ENCODE measurements at regions not wholly inside any gene's neighbourhood (a gene's known extent, or its start where the extent isn't known, plus 50 kb on each side); places are given as distances from the start of the nearest gene placed in this dataset.

DNA sequence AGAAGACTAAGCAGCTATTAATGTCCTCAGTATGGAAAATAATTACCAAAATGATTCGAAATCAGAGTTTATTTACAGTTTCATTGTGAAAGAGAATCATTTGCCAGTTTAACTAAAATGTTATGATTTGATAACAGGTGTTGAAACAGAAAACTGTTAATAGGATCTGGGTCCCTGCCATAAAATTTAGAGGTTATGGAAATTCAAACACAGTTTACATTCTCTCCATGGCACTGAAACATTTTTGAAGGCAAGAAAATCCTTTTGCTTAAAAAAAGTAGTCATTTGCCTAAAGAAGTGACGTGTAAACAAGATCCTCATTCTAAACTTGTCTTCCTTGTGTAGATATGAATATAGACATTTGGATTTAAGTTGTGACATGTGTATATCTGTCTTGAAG is 743.8 kb downstream of the SLC4A3 start:
- TF ChIP-seq CBX5 (IDR thresholded peaks at IDR 0.05; ENCODE audit: borderline replicate concordance, low read depth) (no peak), SREBF1 (IDR thresholded peaks at IDR 0.05; ENCODE audit: borderline replicate concordance, low read depth, low read length) (no peak), CTCF (IDR thresholded peaks at IDR 0.05 in 2 of 3, conservative IDR thresholded peaks at IDR 0.05 in 1 of 3; ENCODE audit: insufficient read depth in 2 of 3, low read depth in 1 of 3, low read length in 3 of 3) (no peak), TCF7L2 (IDR thresholded peaks at IDR 0.05; ENCODE audit: low read depth, low read length) (no peak), U2AF1 (optimal IDR thresholded peaks at IDR 0.05; ENCODE audit: low read depth, low read length) (no peak), MYBL2 (IDR thresholded peaks at IDR 0.05; ENCODE audit: low read depth) (no peak), MYBL2 (CRISPR knock-in tag; IDR thresholded peaks at IDR 0.05; ENCODE audit: borderline replicate concordance) (no peak), FOS (IDR thresholded peaks at IDR 0.05; ENCODE audit: extremely low read depth, insufficient read length) (no peak), ZNF121 (CRISPR knock-in tag; conservative IDR thresholded peaks at IDR 0.05) (no peak), JUN (IDR thresholded peaks at IDR 0.05; ENCODE audit: borderline replicate concordance, low read depth, low read length) (no peak), JUN (CRISPR knock-in tag; IDR thresholded peaks at IDR 0.05; ENCODE audit: borderline replicate concordance) (no peak)
- TF ChIP-seq, protein P1, sequence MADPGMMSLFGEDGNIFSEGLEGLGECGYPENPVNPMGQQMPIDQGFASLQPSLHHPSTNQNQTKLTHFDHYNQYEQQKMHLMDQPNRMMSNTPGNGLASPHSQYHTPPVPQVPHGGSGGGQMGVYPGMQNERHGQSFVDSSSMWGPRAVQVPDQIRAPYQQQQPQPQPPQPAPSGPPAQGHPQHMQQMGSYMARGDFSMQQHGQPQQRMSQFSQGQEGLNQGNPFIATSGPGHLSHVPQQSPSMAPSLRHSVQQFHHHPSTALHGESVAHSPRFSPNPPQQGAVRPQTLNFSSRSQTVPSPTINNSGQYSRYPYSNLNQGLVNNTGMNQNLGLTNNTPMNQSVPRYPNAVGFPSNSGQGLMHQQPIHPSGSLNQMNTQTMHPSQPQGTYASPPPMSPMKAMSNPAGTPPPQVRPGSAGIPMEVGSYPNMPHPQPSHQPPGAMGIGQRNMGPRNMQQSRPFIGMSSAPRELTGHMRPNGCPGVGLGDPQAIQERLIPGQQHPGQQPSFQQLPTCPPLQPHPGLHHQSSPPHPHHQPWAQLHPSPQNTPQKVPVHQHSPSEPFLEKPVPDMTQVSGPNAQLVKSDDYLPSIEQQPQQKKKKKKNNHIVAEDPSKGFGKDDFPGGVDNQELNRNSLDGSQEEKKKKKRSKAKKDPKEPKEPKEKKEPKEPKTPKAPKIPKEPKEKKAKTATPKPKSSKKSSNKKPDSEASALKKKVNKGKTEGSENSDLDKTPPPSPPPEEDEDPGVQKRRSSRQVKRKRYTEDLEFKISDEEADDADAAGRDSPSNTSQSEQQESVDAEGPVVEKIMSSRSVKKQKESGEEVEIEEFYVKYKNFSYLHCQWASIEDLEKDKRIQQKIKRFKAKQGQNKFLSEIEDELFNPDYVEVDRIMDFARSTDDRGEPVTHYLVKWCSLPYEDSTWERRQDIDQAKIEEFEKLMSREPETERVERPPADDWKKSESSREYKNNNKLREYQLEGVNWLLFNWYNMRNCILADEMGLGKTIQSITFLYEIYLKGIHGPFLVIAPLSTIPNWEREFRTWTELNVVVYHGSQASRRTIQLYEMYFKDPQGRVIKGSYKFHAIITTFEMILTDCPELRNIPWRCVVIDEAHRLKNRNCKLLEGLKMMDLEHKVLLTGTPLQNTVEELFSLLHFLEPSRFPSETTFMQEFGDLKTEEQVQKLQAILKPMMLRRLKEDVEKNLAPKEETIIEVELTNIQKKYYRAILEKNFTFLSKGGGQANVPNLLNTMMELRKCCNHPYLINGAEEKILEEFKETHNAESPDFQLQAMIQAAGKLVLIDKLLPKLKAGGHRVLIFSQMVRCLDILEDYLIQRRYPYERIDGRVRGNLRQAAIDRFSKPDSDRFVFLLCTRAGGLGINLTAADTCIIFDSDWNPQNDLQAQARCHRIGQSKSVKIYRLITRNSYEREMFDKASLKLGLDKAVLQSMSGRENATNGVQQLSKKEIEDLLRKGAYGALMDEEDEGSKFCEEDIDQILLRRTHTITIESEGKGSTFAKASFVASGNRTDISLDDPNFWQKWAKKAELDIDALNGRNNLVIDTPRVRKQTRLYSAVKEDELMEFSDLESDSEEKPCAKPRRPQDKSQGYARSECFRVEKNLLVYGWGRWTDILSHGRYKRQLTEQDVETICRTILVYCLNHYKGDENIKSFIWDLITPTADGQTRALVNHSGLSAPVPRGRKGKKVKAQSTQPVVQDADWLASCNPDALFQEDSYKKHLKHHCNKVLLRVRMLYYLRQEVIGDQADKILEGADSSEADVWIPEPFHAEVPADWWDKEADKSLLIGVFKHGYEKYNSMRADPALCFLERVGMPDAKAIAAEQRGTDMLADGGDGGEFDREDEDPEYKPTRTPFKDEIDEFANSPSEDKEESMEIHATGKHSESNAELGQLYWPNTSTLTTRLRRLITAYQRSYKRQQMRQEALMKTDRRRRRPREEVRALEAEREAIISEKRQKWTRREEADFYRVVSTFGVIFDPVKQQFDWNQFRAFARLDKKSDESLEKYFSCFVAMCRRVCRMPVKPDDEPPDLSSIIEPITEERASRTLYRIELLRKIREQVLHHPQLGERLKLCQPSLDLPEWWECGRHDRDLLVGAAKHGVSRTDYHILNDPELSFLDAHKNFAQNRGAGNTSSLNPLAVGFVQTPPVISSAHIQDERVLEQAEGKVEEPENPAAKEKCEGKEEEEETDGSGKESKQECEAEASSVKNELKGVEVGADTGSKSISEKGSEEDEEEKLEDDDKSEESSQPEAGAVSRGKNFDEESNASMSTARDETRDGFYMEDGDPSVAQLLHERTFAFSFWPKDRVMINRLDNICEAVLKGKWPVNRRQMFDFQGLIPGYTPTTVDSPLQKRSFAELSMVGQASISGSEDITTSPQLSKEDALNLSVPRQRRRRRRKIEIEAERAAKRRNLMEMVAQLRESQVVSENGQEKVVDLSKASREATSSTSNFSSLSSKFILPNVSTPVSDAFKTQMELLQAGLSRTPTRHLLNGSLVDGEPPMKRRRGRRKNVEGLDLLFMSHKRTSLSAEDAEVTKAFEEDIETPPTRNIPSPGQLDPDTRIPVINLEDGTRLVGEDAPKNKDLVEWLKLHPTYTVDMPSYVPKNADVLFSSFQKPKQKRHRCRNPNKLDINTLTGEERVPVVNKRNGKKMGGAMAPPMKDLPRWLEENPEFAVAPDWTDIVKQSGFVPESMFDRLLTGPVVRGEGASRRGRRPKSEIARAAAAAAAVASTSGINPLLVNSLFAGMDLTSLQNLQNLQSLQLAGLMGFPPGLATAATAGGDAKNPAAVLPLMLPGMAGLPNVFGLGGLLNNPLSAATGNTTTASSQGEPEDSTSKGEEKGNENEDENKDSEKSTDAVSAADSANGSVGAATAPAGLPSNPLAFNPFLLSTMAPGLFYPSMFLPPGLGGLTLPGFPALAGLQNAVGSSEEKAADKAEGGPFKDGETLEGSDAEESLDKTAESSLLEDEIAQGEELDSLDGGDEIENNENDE (IDR thresholded peaks at IDR 0.05; ENCODE audit: low read depth, low read length) = no peak
- TF ChIP-seq, protein P2, sequence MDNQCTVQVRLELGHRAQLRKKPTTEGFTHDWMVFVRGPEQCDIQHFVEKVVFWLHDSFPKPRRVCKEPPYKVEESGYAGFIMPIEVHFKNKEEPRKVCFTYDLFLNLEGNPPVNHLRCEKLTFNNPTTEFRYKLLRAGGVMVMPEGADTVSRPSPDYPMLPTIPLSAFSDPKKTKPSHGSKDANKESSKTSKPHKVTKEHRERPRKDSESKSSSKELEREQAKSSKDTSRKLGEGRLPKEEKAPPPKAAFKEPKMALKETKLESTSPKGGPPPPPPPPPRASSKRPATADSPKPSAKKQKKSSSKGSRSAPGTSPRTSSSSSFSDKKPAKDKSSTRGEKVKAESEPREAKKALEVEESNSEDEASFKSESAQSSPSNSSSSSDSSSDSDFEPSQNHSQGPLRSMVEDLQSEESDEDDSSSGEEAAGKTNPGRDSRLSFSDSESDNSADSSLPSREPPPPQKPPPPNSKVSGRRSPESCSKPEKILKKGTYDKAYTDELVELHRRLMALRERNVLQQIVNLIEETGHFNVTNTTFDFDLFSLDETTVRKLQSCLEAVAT (IDR thresholded peaks at IDR 0.05) = no peak
- TF ChIP-seq, protein P3, sequence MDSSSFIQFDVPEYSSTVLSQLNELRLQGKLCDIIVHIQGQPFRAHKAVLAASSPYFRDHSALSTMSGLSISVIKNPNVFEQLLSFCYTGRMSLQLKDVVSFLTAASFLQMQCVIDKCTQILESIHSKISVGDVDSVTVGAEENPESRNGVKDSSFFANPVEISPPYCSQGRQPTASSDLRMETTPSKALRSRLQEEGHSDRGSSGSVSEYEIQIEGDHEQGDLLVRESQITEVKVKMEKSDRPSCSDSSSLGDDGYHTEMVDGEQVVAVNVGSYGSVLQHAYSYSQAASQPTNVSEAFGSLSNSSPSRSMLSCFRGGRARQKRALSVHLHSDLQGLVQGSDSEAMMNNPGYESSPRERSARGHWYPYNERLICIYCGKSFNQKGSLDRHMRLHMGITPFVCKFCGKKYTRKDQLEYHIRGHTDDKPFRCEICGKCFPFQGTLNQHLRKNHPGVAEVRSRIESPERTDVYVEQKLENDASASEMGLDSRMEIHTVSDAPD (CRISPR knock-in tag; IDR thresholded peaks at IDR 0.05) = no peak

All from K562 (cell line).